ENCODE measurements at regions not wholly inside any gene's neighbourhood (a gene's known extent, or its start where the extent isn't known, plus 50 kb on each side); places are given as distances from the start of the nearest gene placed in this dataset.

DNA sequence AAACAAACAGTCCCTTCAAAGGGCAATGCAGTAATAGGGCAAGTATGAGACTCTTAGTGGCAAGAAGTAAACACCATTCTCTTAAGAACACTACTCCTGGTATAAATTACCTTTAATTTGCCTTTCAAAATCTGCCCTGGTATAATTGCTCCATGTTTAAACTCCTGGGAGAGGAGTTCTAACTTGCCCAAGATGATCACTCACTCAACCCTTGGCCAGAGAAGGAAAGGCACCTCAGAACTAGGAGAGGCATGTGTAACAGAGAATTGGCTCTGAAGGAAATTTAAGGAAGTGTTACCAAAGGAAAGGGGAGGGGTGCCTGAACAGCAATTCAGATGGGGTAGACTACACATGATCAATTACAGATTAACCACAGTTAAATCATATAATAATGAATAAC lies 1173.6 kb upstream of the SORCS1 start:
- no peak overlapping the region for H3K4me2 ChIP-seq
- no TSS peak for BruUV-seq (replicated peaks)
- CTCF ChIA-PET, result no interaction called here
- no peaks in the 10 kb centered on the region for H3K9me2 ChIP-seq (ENCODE audit: insufficient read depth)
- no peaks in the 10 kb centered on the region for H3K4me1 ChIP-seq (replicated peaks; ENCODE audit: insufficient read depth)
- POLR2A ChIA-PET (ENCODE audit: unreplicated experiment), result no interaction called here
- no peaks in the 10 kb centered on the region for H3K36me3 ChIP-seq (ENCODE audit: low read depth)
- H2AFZ ChIP-seq, result no peak overlapping the region
- H3K27me3 ChIP-seq (ENCODE audit: insufficient read depth, low read depth), result no peaks in the 10 kb centered on the region
- no peak for DNase-seq
- intact Hi-C loops (cut with micrococcal nuclease; ENCODE audit: unreplicated experiment), result no loop called here
- H4K20me1 ChIP-seq (ENCODE audit: insufficient read depth), result no peaks in the 10 kb centered on the region
- no peaks in the 10 kb centered on the region for H3F3A ChIP-seq (ENCODE audit: insufficient read depth, low read depth)
- no peaks in the 10 kb centered on the region for H3K9me3 ChIP-seq (ENCODE audit: insufficient read depth, low read depth)
- H3K79me2 ChIP-seq (ENCODE audit: low read depth), result no peaks in the 10 kb centered on the region
- H3K4me3 ChIP-seq, result no peak overlapping the region
- H3K27ac ChIP-seq, result no peak overlapping the region
- no peak for TF ChIP-seq EZH2 (IDR thresholded peaks at IDR 0.05; ENCODE audit: low read depth)
- TF ChIP-seq, protein P1, sequence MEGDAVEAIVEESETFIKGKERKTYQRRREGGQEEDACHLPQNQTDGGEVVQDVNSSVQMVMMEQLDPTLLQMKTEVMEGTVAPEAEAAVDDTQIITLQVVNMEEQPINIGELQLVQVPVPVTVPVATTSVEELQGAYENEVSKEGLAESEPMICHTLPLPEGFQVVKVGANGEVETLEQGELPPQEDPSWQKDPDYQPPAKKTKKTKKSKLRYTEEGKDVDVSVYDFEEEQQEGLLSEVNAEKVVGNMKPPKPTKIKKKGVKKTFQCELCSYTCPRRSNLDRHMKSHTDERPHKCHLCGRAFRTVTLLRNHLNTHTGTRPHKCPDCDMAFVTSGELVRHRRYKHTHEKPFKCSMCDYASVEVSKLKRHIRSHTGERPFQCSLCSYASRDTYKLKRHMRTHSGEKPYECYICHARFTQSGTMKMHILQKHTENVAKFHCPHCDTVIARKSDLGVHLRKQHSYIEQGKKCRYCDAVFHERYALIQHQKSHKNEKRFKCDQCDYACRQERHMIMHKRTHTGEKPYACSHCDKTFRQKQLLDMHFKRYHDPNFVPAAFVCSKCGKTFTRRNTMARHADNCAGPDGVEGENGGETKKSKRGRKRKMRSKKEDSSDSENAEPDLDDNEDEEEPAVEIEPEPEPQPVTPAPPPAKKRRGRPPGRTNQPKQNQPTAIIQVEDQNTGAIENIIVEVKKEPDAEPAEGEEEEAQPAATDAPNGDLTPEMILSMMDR (conservative IDR thresholded peaks at IDR 0.05), result no peak

DNA sequence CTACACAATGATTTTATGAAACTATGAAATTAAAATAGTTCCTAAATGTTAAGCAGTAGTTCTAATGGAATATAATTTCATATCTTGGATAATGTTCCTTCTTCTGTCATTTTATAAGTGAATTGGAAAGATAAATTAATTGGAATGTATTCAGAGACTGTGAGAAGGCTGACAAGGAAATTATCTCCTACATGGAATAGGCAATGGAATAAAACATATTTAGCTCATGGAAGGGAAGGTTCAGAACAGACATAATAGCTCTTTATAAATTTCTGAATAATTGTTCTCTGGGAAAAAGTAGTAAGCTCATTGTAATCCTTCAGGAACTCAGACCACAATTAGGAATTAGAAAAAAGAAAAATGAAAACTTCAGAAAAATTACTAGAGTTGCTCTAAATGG lies 1172.3 kb upstream of the SORCS1 start:
- DNase-seq, result no peak
- POLR2A ChIA-PET (ENCODE audit: unreplicated experiment), result no interaction called here
- no TSS peak for BruUV-seq (replicated peaks)

DNA sequence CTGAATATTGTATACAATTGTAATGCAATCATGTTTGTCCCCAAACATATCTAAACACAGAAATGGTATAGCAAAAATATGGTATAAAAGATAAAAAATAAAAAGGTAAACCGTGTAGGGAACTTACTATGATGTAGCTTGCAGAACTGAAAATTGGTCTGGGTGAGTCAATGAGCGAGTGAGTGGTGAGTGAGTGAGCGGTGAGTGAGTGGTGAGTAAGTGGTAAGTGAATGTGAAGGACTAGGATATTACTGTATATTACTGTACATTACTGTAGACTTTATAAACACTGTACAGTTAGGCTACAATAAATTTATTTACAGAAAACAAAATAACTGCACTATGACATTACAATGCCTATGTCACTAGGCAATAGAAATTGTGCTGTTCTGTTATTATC lies 1163.2 kb upstream of the SORCS1 start:
- H3K36me3 ChIP-seq (ENCODE audit: low read depth), result no peaks in the 10 kb centered on the region
- H3K9me2 ChIP-seq (ENCODE audit: insufficient read depth), result no peaks in the 10 kb centered on the region
- no peaks in the 10 kb centered on the region for H3K9me3 ChIP-seq (ENCODE audit: insufficient read depth, low read depth)
- H3F3A ChIP-seq (ENCODE audit: insufficient read depth, low read depth), result no peaks in the 10 kb centered on the region
- H3K4me1 ChIP-seq (replicated peaks; ENCODE audit: insufficient read depth), result no peaks in the 10 kb centered on the region
- ChIA-PET CTCF (no interaction called here), POLR2A (ENCODE audit: unreplicated experiment) (no interaction called here)
- no peak overlapping the region for H3K4me3 ChIP-seq
- DNase-seq, result no peak
- H3K27ac ChIP-seq, result no peak overlapping the region
- intact Hi-C loops (cut with micrococcal nuclease; ENCODE audit: unreplicated experiment), result no loop called here
- BruUV-seq (replicated peaks), result no TSS peak
- H3K4me2 ChIP-seq, result no peak overlapping the region
- H3K27me3 ChIP-seq (ENCODE audit: insufficient read depth, low read depth), result no peaks in the 10 kb centered on the region
- H4K20me1 ChIP-seq (ENCODE audit: insufficient read depth), result no peaks in the 10 kb centered on the region
- H2AFZ ChIP-seq, result no peak overlapping the region
- no peak for TF ChIP-seq EZH2 (IDR thresholded peaks at IDR 0.05; ENCODE audit: low read depth)
- TF ChIP-seq, protein P1 (conservative IDR thresholded peaks at IDR 0.05), result no peak
- H3K79me2 ChIP-seq (ENCODE audit: low read depth), result no peaks in the 10 kb centered on the region

More for the DNA sequence above, 1172.3 kb upstream of the SORCS1 start:
- CTCF ChIA-PET, result no interaction called here
- Histone ChIP-seq H3K79me2 (ENCODE audit: low read depth) (no peaks in the 10 kb centered on the region), H3K9me2 (ENCODE audit: insufficient read depth) (no peaks in the 10 kb centered on the region), H3F3A (ENCODE audit: insufficient read depth, low read depth) (no peaks in the 10 kb centered on the region), H3K27ac (no peak overlapping the region), H3K36me3 (ENCODE audit: low read depth) (no peaks in the 10 kb centered on the region), H3K4me1 (replicated peaks; ENCODE audit: insufficient read depth) (no peaks in the 10 kb centered on the region), H3K4me2 (no peak overlapping the region), H2AFZ (no peak overlapping the region), H4K20me1 (ENCODE audit: insufficient read depth) (no peaks in the 10 kb centered on the region), H3K4me3 (no peak overlapping the region), H3K27me3 (ENCODE audit: insufficient read depth, low read depth) (no peaks in the 10 kb centered on the region), H3K9me3 (ENCODE audit: insufficient read depth, low read depth) (no peaks in the 10 kb centered on the region)
- intact Hi-C loops (cut with micrococcal nuclease; ENCODE audit: unreplicated experiment), result no loop called here
- TF ChIP-seq, protein P1 (conservative IDR thresholded peaks at IDR 0.05), result no peak
- no peak for TF ChIP-seq EZH2 (IDR thresholded peaks at IDR 0.05; ENCODE audit: low read depth)

Measured in PC-9 (cell line).